BJ (cell line): ENCODE measurements at regions not wholly inside any gene's neighbourhood (a gene's known extent, or its start where the extent isn't known, plus 50 kb on each side); places are given as distances from the start of the nearest gene placed in this dataset.
"Not testable (repeated sequence)": the region's sequence is repeated elsewhere in the genome, so short reads cannot be mapped to it uniquely, and the experiment has no call there.

ENCODE experiments used
- CTCF ChIA-PET: fragments of 350-600 bp; formaldehyde crosslinking; extraction: SDS; loops from one replicate; lab custom pipeline; 2021; ENCODE audit warnings: antibody characterized with exemption, inconsistent platforms; lab: Yijun Ruan, JAX
- POLR2A ChIA-PET: fragments of 300-600 bp; sonication (Branson Sonifier 250); formaldehyde crosslinking; extraction: SDS; loops from one replicate; lab custom pipeline; 2021; ENCODE audit warnings: antibody characterized with exemption; lab: Charles Lee
- DNase-seq: peaks from one replicate; pipeline ENCODE4 v3.0.0-alpha.2; 2011; ENCODE audit warnings: low read depth
- H3K27me3 ChIP-seq: 2 replicates; pipeline ENCODE4 v1.6.0; 2011; ENCODE audit warnings: low read length; ENCODE audit not compliant: control insufficient read depth, insufficient read depth
- H3K36me3 ChIP-seq: 2 replicates; pipeline ENCODE4 v1.5.1; 2011; ENCODE audit warnings: low read length; ENCODE audit not compliant: control insufficient read depth, insufficient read depth
- H3K4me3 ChIP-seq: 2 replicates; pipeline ENCODE4 v1.5.1; 2011; ENCODE audit warnings: low read depth, mild to moderate bottlenecking, control low read depth, low read length
- CTCF ChIP-seq: IDR thresholded peaks from 2 replicates; pipeline ENCODE4 v1.5.1; 2011; ENCODE audit warnings: low read depth, mild to moderate bottlenecking, control low read depth, inconsistent platforms, low read length, moderate library complexity; ENCODE audit not compliant: insufficient read depth

GRCh38 chr16:29173371-29174305 is 188.8 kb downstream of the LAT start:
- H3K4me3 ChIP-seq, H3K36me3 ChIP-seq, CTCF ChIA-PET, H3K27me3 ChIP-seq, DNase-seq, POLR2A ChIA-PET: not testable (repeated sequence)

GRCh38 chr16:29172098-29172724 is 187.4 kb downstream of the LAT start:
- POLR2A ChIA-PET, H3K27me3 ChIP-seq, H3K4me3 ChIP-seq, CTCF ChIA-PET, H3K36me3 ChIP-seq, DNase-seq: not testable (repeated sequence)

GRCh38 chr16:29171296-29171695 is 186.4 kb downstream of the LAT start:
- POLR2A ChIA-PET, H3K27me3 ChIP-seq, H3K4me3 ChIP-seq, DNase-seq, H3K36me3 ChIP-seq: not testable (repeated sequence)
- CTCF ChIA-PET = interaction anchor here (2.2 kb wide), 1 partner anchor 8 kb away, joined by 4 read pairs; no protein-coding TSS in a partner anchor

GRCh38 chr16:29170393-29171119 is 185.7 kb downstream of the LAT start:
- CTCF ChIA-PET = interaction anchor here (2.2 kb wide), 1 partner anchor 9 kb away, joined by 4 read pairs; no protein-coding TSS in a partner anchor
- DNase-seq, H3K36me3 ChIP-seq, H3K27me3 ChIP-seq, H3K4me3 ChIP-seq, POLR2A ChIA-PET: not testable (repeated sequence)

- DNase-seq, POLR2A ChIA-PET, H3K27me3 ChIP-seq, H3K36me3 ChIP-seq, H3K4me3 ChIP-seq: not testable (repeated sequence)
- CTCF ChIA-PET = interaction anchor here (2.2 kb wide), 1 partner anchor 10 kb away, joined by 4 read pairs; no protein-coding TSS in a partner anchor
- TF ChIP-seq CTCF = 0 out of 2 replicates have a peak, but pooled peaks have one; percentile 3
These were observed 184.6 kb downstream of the LAT start for GRCh38 chr16:29169295-29169994.

GRCh38 chr16:29168515-29169259 is 183.8 kb downstream of the LAT start:
- CTCF ChIA-PET, H3K36me3 ChIP-seq, H3K4me3 ChIP-seq, POLR2A ChIA-PET, DNase-seq, H3K27me3 ChIP-seq: not testable (repeated sequence)

- H3K36me3 ChIP-seq, DNase-seq, POLR2A ChIA-PET, CTCF ChIA-PET, H3K27me3 ChIP-seq, H3K4me3 ChIP-seq: not testable (repeated sequence)
These were observed 179.7 kb downstream of the LAT start for GRCh38 chr16:29164442-29165089.

GRCh38 chr16:29160171-29160570 is 175.3 kb downstream of the LAT start:
- CTCF ChIA-PET, H3K4me3 ChIP-seq, H3K36me3 ChIP-seq, H3K27me3 ChIP-seq, DNase-seq, POLR2A ChIA-PET: not testable (repeated sequence)

- H3K36me3 ChIP-seq, CTCF ChIA-PET, H3K4me3 ChIP-seq, DNase-seq, POLR2A ChIA-PET, H3K27me3 ChIP-seq: not testable (repeated sequence)
These were observed 174.8 kb downstream of the LAT start for GRCh38 chr16:29159603-29160002.
